Lung (tissue), 11 donors: ENCODE measurements at regions not wholly inside any gene's neighbourhood (a gene's known extent, or its start where the extent isn't known, plus 50 kb on each side); places are given as distances from the start of the nearest gene placed in this dataset.

Experiments used
- ATAC-seq: fragments of 200-7000 bp; cut with Tn5 transposase; one replicate; pipeline ENCODE4 v1.9.1; 2020; ENCODE audit warnings: moderate number of reproducible peaks; ENCODE audit not compliant: insufficient read depth, low FRiP score
- DNase-seq, 3 donors: peaks; one replicate each; pipeline ENCODE4 v3.0.0-alpha.2; 2013 to 2017
- H3K27ac ChIP-seq, 2 donors: one replicate each; pipeline ENCODE4 v1.5.1; 2013; ENCODE audit warnings: mild to moderate bottlenecking in 2 of 2, moderate library complexity in 2 of 2, control low read depth in 1 of 2, inconsistent platforms in 1 of 2, low read depth in 1 of 2, low read length in 1 of 2
- H3K27me3 ChIP-seq, 3 donors: one replicate each; pipeline ENCODE4 v1.5.1; 2013; ENCODE audit warnings: low read length in 2 of 3; ENCODE audit not compliant: control insufficient read depth in 3 of 3, insufficient read depth in 3 of 3
- H3K36me3 ChIP-seq, 4 donors: one replicate each; pipeline ENCODE4 v1.5.1; 2013; ENCODE audit warnings: low read length in 4 of 4, mild to moderate bottlenecking in 1 of 4, moderate library complexity in 1 of 4; ENCODE audit not compliant: control insufficient read depth in 4 of 4, insufficient read depth in 4 of 4
- H3K4me1 ChIP-seq, 5 donors: one replicate each; pipeline ENCODE4 v1.5.1; 2013; ENCODE audit warnings: low read length in 5 of 5, mild to moderate bottlenecking in 2 of 5, moderate library complexity in 1 of 5; ENCODE audit not compliant: control insufficient read depth in 5 of 5, insufficient read depth in 5 of 5
- H3K4me3 ChIP-seq: one replicate; pipeline ENCODE4 v1.5.1; 2013; ENCODE audit warnings: mild to moderate bottlenecking, control low read depth, moderate library complexity
- H3K9ac ChIP-seq, 2 donors: one replicate each; pipeline ENCODE4 v1.5.1; 2013; ENCODE audit warnings: low read length in 2 of 2, control low read depth in 1 of 2; ENCODE audit not compliant: insufficient read depth in 1 of 2
- H3K9me3 ChIP-seq, 4 donors: one replicate each; pipeline ENCODE4 v1.5.1; 2013; ENCODE audit warnings: low read length in 3 of 4, mild to moderate bottlenecking in 1 of 4, moderate library complexity in 1 of 4; ENCODE audit not compliant: control insufficient read depth in 4 of 4, insufficient read depth in 3 of 4
- CTCF ChIP-seq: IDR thresholded peaks from 2 replicates; pipeline ENCODE4 v1.5.1; 2012; ENCODE audit warnings: mild to moderate bottlenecking; ENCODE audit errors: control extremely low read depth, extremely low read depth
- WGBS, 2 donors: extraction: QIAGEN DNeasy Blood & Tissue Kit; methylation state at CpG; one replicate each; pipeline ENCODE4 v1.1.7; 2013; 5-methylcytosine and 5-hydroxymethylcytosine counted together
- donor health status: control.
- donor health status: control.
- donor health status: Bipolar disorder and iron deficiency.
- donor health status: healthy.
- donor health status: DM: yes; HTN: yes; CAD: no.

- 55 to 76% methylated on average over 3 of the region's 3 CpGs for WGBS, 2 donors
- no peak for TF ChIP-seq CTCF
- peak in 2 of 3 donors; percentile 37 to 71 for DNase-seq
Observed at GRCh38 chr11:42837994-42838393, 473.8 kb upstream of the API5 start.

GRCh38 chr11:42840176-42840829 lies 471.5 kb upstream of the API5 start:
- TF ChIP-seq CTCF = no peak
- no peaks in the 10 kb centered on the region for H3K27me3 ChIP-seq
- H3K9ac ChIP-seq = no peak overlapping the region
- DNase-seq = no peak
- WGBS, 2 donors = 70 to 80% methylated on average over 7 of the region's 7 CpGs
- H3K36me3 ChIP-seq = no peaks in the 10 kb centered on the region
- ATAC-seq = no peak
- peaks cover 0 to 12% (median 0%) of the 10 kb centered on the region in 5 donors for H3K4me1 ChIP-seq
- H3K27ac ChIP-seq = no peak overlapping the region
- H3K4me3 ChIP-seq = no peak overlapping the region
- H3K9me3 ChIP-seq = no peaks in the 10 kb centered on the region

More at GRCh38 chr11:42837994-42838393, 473.8 kb upstream of the API5 start:
- Histone ChIP-seq H3K9ac (no peak overlapping the region), H3K27me3 (no peaks in the 10 kb centered on the region), H3K4me3 (no peak overlapping the region), H3K27ac (no peak overlapping the region), H3K9me3 (no peaks in the 10 kb centered on the region), H3K4me1 (peaks cover 0 to 12% (median 0%) of the 10 kb centered on the region in 5 donors), H3K36me3 (no peaks in the 10 kb centered on the region)
- ATAC-seq = no peak

GRCh38 chr11:42840860-42841259 lies 470.9 kb upstream of the API5 start:
- Histone ChIP-seq H3K36me3 (no peaks in the 10 kb centered on the region), H3K27me3 (no peaks in the 10 kb centered on the region), H3K9me3 (no peaks in the 10 kb centered on the region), H3K9ac (no peak overlapping the region), H3K4me1 (peaks cover 0 to 12% (median 0%) of the 10 kb centered on the region in 5 donors), H3K4me3 (no peak overlapping the region), H3K27ac (no peak overlapping the region)
- DNase-seq (peak in 2 of 3 donors; percentile 5 to 9), ATAC-seq (no peak)
- WGBS, 2 donors = 68 to 70% methylated on average over 2 of the region's 2 CpGs
- no peak for TF ChIP-seq CTCF

- H3K4me1 ChIP-seq = peaks cover 0 to 12% (median 0%) of the 10 kb centered on the region in 5 donors
- no peak overlapping the region for H3K9ac ChIP-seq
- DNase-seq (peak in 2 of 3 donors; percentile 54 to 69), ATAC-seq (no peak)
- 49 to 59% methylated on average over 5 of the region's 5 CpGs for WGBS, 2 donors
- H3K36me3 ChIP-seq = no peaks in the 10 kb centered on the region
- no peaks in the 10 kb centered on the region for H3K27me3 ChIP-seq
- H3K9me3 ChIP-seq = no peaks in the 10 kb centered on the region
- no peak overlapping the region for H3K4me3 ChIP-seq
- H3K27ac ChIP-seq = no peak overlapping the region
- no peak for TF ChIP-seq CTCF
Observed at GRCh38 chr11:42841556-42841955, 470.2 kb upstream of the API5 start.
